ENCODE measurements at regions not wholly inside any gene's neighbourhood (a gene's known extent, or its start where the extent isn't known, plus 50 kb on each side); places are given as distances from the start of the nearest gene placed in this dataset.

GRCh38 chr16:52171481-52171880 lies 375.5 kb downstream of the TOX3 start:
- DNase-seq (ENCODE audit: low read depth), result no peak
- TF ChIP-seq CTCF (IDR thresholded peaks at IDR 0.05; ENCODE audit: insufficient read depth, low read length), result no peak
- no peak overlapping the region for H3K4me3 ChIP-seq (ENCODE audit: low read depth, low read length)

GRCh38 chr16:52167328-52167727 lies 379.6 kb downstream of the TOX3 start:
- TF ChIP-seq CTCF (IDR thresholded peaks at IDR 0.05; ENCODE audit: insufficient read depth, low read length), result no peak
- H3K4me3 ChIP-seq (ENCODE audit: low read depth, low read length), result no peak overlapping the region
- DNase-seq (ENCODE audit: low read depth), result no peak

DNA sequence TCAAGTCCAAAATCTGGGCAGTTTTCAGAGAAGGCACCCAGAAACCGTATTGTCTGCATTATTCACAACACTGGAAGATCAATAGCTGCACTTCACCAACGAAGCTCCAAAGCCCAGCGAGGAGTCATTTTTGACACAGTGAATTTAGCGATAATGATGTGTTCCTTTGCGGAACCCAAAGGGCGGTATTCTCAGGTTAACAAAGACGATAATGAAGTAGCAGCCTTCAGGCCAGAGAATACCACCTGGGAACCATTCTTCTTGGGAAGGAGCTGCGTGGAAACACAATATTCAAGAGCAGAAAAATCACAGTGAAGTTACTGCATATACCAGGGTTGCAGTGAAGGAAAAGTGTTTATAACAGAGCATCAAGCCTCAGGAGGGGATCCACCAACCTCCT lies 381.0 kb downstream of the TOX3 start:
- H3K4me3 ChIP-seq (ENCODE audit: low read depth, low read length), result no peak overlapping the region
- TF ChIP-seq CTCF (IDR thresholded peaks at IDR 0.05; ENCODE audit: insufficient read depth, low read length), result no peak
- DNase-seq (ENCODE audit: low read depth), result no peak

DNA sequence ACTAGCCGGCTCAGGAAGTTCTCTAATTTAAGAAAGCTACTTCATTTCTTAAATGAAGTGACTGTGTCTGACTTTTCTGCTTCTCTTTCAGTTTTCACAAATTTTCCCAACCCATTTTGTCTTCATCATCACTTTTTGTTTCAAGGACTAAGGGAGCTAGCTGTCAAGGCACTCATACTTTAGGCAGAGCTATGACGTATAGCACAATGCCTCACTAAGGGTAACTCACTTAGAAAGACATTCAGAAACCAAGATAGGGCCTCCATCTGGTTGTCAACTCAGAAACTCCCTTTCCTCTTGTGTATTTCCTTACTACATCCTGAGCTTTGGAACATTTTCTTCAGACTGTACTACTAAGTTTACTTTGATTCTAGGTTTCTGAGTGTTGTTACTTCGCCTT lies 397.9 kb downstream of the TOX3 start:
- no peak overlapping the region for H3K4me3 ChIP-seq (ENCODE audit: low read depth, low read length)
- DNase-seq (ENCODE audit: low read depth), result no peak
- TF ChIP-seq CTCF (IDR thresholded peaks at IDR 0.05; ENCODE audit: insufficient read depth, low read length), result no peak

- no peak for TF ChIP-seq CTCF (IDR thresholded peaks at IDR 0.05; ENCODE audit: insufficient read depth, low read length)
- no peak overlapping the region for H3K4me3 ChIP-seq (ENCODE audit: low read depth, low read length)
- no peak for DNase-seq (ENCODE audit: low read depth)
Measured at GRCh38 chr16:52141871-52142270, 405.1 kb downstream of the TOX3 start.

DNA sequence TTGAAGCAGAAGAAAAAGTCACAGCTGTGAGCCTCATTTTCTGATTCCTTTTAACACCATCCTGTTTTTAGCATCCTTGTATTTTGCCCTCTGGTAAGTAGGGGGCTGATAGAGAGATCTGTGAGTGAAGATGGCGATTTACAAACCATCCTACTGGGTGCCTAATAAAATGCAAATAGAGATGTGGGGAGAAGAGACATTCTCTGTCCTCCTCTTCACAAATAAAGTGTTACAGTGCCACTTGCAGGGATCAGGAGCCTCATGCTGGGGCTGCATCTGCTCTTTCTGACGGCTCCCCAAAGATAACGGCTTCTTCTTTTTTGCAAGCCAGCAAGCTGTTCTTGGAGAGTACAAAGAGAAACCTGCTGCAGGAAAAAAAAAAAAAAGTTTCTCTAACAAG lies 418.6 kb downstream of the TOX3 start:
- H3K4me3 ChIP-seq (ENCODE audit: low read depth, low read length), result no peak overlapping the region
- no peak for DNase-seq (ENCODE audit: low read depth)
- TF ChIP-seq CTCF (IDR thresholded peaks at IDR 0.05; ENCODE audit: insufficient read depth, low read length), result no peak

DNA sequence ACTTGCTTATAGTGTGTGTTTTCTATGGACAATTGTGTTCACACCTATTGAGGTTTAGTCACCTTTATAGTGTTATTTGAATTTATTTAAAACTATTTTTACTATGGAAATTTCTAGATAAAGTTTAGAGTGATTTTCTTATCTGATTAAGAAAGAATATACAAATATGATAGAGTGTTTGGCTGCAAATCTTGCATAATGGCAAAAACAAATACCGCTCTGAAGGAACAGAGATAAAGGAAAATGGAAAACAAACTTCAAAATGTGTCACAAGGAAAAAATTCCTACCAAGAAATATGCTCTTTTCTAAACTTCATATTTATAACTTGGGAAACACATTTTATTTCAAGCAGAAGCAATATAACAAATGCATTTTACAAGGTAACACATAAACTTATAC lies 423.1 kb downstream of the TOX3 start:
- H3K4me3 ChIP-seq (ENCODE audit: low read depth, low read length), result no peak overlapping the region
- TF ChIP-seq CTCF (IDR thresholded peaks at IDR 0.05; ENCODE audit: insufficient read depth, low read length), result no peak

More for the DNA sequence above, 423.1 kb downstream of the TOX3 start:
- DNase-seq (ENCODE audit: low read depth), result no peak

Data from fibroblast of the aortic adventitia (primary cell).